ENCODE measurements at regions not wholly inside any gene's neighbourhood (a gene's known extent, or its start where the extent isn't known, plus 50 kb on each side); places are given as distances from the start of the nearest gene placed in this dataset.

GRCh38 chr17:69900101-69900500 lies 174.9 kb upstream of the KCNJ16 start:
- Histone ChIP-seq H3K36me3 (ENCODE audit: insufficient read depth in 1 of 2, low read depth in 1 of 2) (no peaks in the 10 kb centered on the region), H3K9me3 (no peaks in the 10 kb centered on the region), H3K4me3 (no peak overlapping the region), H3K27ac (peak overlapping the region; percentile 50), H3K27me3 (ENCODE audit: insufficient read depth in 3 of 3, low read length in 2 of 3) (no peaks in the 10 kb centered on the region), H3K4me1 (no peaks in the 10 kb centered on the region)
- no peak for ATAC-seq
- no peak for DNase-seq
- WGBS, 3 donors = 96 to 97% (median 96%) methylated on average over 3 of the region's 3 CpGs
- no peak for TF ChIP-seq CTCF (IDR thresholded peaks at IDR 0.05)
- intact Hi-C loops (cut with DNase I) = no loop called here

- peak; percentile 92 to 99 (median 98) for ATAC-seq
- TF ChIP-seq CTCF (IDR thresholded peaks at IDR 0.05) = no peak
Observed at GRCh38 chr17:69900829-69901228, 174.2 kb upstream of the KCNJ16 start.

GRCh38 chr17:69906306-69906705 lies 168.7 kb upstream of the KCNJ16 start:
- no peaks in the 10 kb centered on the region for H3K36me3 ChIP-seq (ENCODE audit: insufficient read depth in 1 of 2, low read depth in 1 of 2)
- H3K9me3 ChIP-seq = no peaks in the 10 kb centered on the region
- intact Hi-C loops (cut with DNase I) = no loop called here
- H3K27me3 ChIP-seq (ENCODE audit: insufficient read depth in 3 of 3, low read length in 2 of 3) = no peaks in the 10 kb centered on the region
- H3K4me3 ChIP-seq = no peak overlapping the region
- no peaks in the 10 kb centered on the region for H3K4me1 ChIP-seq
- TF ChIP-seq CTCF (IDR thresholded peaks at IDR 0.05) = no peak
- H3K27ac ChIP-seq = no peak overlapping the region
- no peak for ATAC-seq
- DNase-seq = no peak
- 96 to 98% (median 97%) methylated on average over 4 of the region's 4 CpGs for WGBS, 3 donors

More at GRCh38 chr17:69900829-69901228, 174.2 kb upstream of the KCNJ16 start:
- Histone ChIP-seq H3K27ac (peak overlapping the region; percentile 50), H3K4me1 (no peaks in the 10 kb centered on the region), H3K27me3 (ENCODE audit: insufficient read depth in 3 of 3, low read length in 2 of 3) (no peaks in the 10 kb centered on the region), H3K36me3 (ENCODE audit: insufficient read depth in 1 of 2, low read depth in 1 of 2) (no peaks in the 10 kb centered on the region), H3K4me3 (no peak overlapping the region), H3K9me3 (no peaks in the 10 kb centered on the region)
- DNase-seq = peak; percentile 20 to 62
- WGBS, 3 donors = 30 to 32% (median 32%) methylated on average over 8 of the region's 8 CpGs
- intact Hi-C loops (cut with DNase I) = no loop called here

- Histone ChIP-seq H3K4me1 (no peaks in the 10 kb centered on the region), H3K4me3 (no peak overlapping the region), H3K36me3 (ENCODE audit: insufficient read depth in 1 of 2, low read depth in 1 of 2) (no peaks in the 10 kb centered on the region), H3K9me3 (no peaks in the 10 kb centered on the region), H3K27ac (no peak overlapping the region), H3K27me3 (ENCODE audit: insufficient read depth in 3 of 3, low read length in 2 of 3) (no peaks in the 10 kb centered on the region)
- whole genome bisulfite sequencing, 3 donors = 84 to 91% (median 87%) methylated on average over 11 of the region's 11 CpGs
- ATAC-seq = no peak
- intact Hi-C loops (cut with DNase I) = no loop called here
- no peak for DNase-seq
- no peak for TF ChIP-seq CTCF (IDR thresholded peaks at IDR 0.05)
Observed at GRCh38 chr17:69907132-69907847, 167.7 kb upstream of the KCNJ16 start.

Measured in psoas muscle (tissue), 7 donors.